B cell (primary cell): ENCODE measurements at regions not wholly inside any gene's neighbourhood (a gene's known extent, or its start where the extent isn't known, plus 50 kb on each side); places are given as distances from the start of the nearest gene placed in this dataset.
"Not testable (repeated sequence)": the region's sequence is repeated elsewhere in the genome, so short reads cannot be mapped to it uniquely, and the experiment has no call there.

ENCODE experiments used
- CTCF ChIP-seq: fragments of 200-600 bp; IDR thresholded peaks from one replicate; pipeline ENCODE4 v1.8.0; 2022; ENCODE audit warnings: antibody characterized with exemption, mild to moderate bottlenecking
- EZH2 ChIP-seq: IDR thresholded peaks from 2 replicates; pipeline ENCODE4 v1.6.1; 2012; ENCODE audit warnings: borderline replicate concordance, low read depth, mild to moderate bottlenecking, moderate library complexity, low read length; ENCODE audit not compliant: insufficient read depth, poor library complexity, severe bottlenecking

- TF ChIP-seq CTCF, EZH2: not testable (repeated sequence)
These were observed 144.8 kb downstream of the SEPTIN7 start for GRCh38 chr7:35945621-35946020.
